Mucosa of rectum (tissue), 2 donors: ENCODE measurements at regions not wholly inside any gene's neighbourhood (a gene's known extent, or its start where the extent isn't known, plus 50 kb on each side); places are given as distances from the start of the nearest gene placed in this dataset.

Experiments
- H3K27ac ChIP-seq, 2 donors: one replicate each; pipeline ENCODE4 v1.7.0; 2013; ENCODE audit warnings: inconsistent platforms in 2 of 2, low read depth in 2 of 2, low read length in 2 of 2
- H3K27me3 ChIP-seq, 2 donors: one replicate each; pipeline ENCODE4 v1.7.0; 2013; ENCODE audit warnings: low read length in 2 of 2; ENCODE audit not compliant: control insufficient read depth in 2 of 2, insufficient read depth in 2 of 2
- H3K36me3 ChIP-seq, 2 donors: one replicate each; pipeline ENCODE4 v1.7.0; 2013; ENCODE audit warnings: low read length in 2 of 2; ENCODE audit not compliant: control insufficient read depth in 2 of 2, insufficient read depth in 2 of 2
- H3K4me1 ChIP-seq, 2 donors: one replicate each; pipeline ENCODE4 v1.7.0; 2013; ENCODE audit warnings: low read length in 2 of 2, mild to moderate bottlenecking in 1 of 2; ENCODE audit not compliant: control insufficient read depth in 2 of 2, insufficient read depth in 2 of 2
- H3K4me3 ChIP-seq, 2 donors: one replicate each; pipeline ENCODE4 v1.7.0; 2013; ENCODE audit warnings: low read length in 2 of 2
- H3K9ac ChIP-seq, 2 donors: one replicate each; pipeline ENCODE4 v1.7.0; 2013; ENCODE audit warnings: low read length in 2 of 2, low read depth in 1 of 2, mild to moderate bottlenecking in 1 of 2
- H3K9me3 ChIP-seq, 2 donors: one replicate each; pipeline ENCODE4 v1.7.0; 2013; ENCODE audit warnings: low read length in 2 of 2; ENCODE audit not compliant: control insufficient read depth in 2 of 2
- donor health status: healthy.
- donor health status: Normal muscosa, but diverticular disease.

DNA sequence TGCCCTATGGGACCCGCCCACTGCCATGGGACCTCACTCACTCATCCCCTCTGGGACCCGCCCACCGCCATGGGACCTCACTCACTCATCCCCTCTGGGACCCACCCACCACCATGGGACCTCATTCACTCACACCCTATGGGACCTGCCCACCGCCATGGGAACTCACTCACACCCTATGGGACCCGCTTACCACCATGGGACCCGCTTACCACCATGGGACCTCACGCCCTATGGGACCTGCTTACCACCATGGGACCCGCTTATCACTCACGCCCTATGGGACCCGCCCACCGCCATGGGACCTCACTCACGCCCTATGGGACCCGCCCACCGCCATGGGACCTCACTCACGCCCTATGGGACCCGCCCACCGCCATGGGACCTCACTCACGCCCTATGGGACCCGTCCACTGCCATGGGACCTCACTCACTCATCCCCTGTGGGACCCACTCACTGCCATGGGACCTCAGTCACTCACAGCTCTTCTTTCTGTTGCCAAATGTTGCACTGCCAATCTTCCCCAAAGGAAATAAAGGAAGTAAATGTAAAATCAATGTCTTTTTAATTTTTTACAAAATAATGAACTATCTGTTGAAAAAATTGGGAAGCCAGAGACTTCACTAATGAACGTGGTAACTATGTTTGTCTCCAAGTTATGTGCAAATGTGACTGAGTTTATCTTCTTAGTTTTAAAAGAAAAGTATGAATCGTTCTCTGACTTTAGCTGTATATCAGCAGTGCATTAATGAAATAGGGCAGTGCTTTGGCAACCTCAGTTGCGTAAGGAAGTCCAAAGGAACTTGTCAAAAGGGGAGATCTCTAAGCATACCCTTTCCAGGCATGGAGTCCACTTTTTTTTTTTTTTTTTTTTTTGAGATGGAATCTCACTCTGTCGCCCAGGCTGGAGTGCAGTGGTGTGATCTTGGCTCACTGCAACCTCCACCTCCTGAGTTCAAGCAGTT, 101.5 kb upstream of the MGAT5 start:
- Histone ChIP-seq H3K27me3 (no peaks in the 10 kb centered on the region), H3K9me3 (no peaks in the 10 kb centered on the region), H3K4me1 (peaks cover 12 to 15% of the 10 kb centered on the region in 2 donors), H3K4me3 (no peak overlapping the region), H3K36me3 (peaks cover 2 to 4% of the 10 kb centered on the region in 2 donors), H3K27ac (no peak overlapping the region), H3K9ac (no peak overlapping the region)

DNA sequence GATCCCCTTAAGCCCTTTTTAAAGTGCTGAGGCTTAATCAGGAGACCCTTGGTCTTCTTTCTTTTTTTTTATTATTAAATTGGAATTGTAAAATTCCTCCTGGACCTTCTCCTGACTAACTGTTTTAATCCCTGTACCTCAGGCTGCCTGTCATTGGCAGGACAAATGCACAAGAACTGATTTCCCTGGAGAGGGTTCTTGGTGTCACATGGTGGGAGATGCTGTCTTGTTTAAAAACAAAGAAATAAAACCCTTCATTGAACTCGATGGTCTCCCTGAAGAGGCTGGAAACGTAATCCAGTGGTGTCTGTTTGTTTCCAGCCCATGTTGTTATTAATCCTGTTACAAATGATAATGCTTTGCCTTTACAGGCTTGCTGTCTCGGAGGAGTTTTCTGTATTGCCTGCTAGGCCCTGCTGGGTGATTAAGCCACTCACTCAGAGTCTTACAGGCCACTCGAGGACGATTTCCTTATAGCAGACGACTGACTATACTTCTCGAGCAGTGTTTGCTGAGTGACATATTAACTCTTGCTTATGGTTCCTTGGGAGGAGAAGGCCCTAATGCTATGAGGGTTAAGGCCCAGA, 100.5 kb upstream of the MGAT5 start:
- Histone ChIP-seq H3K9me3 (no peaks in the 10 kb centered on the region), H3K36me3 (peaks cover 2 to 4% of the 10 kb centered on the region in 2 donors), H3K4me1 (peaks cover 12 to 15% of the 10 kb centered on the region in 2 donors), H3K27me3 (no peaks in the 10 kb centered on the region), H3K9ac (no peak overlapping the region), H3K4me3 (no peak overlapping the region), H3K27ac (peak overlapping the region in 1 of 2 donors; percentile 20)

DNA sequence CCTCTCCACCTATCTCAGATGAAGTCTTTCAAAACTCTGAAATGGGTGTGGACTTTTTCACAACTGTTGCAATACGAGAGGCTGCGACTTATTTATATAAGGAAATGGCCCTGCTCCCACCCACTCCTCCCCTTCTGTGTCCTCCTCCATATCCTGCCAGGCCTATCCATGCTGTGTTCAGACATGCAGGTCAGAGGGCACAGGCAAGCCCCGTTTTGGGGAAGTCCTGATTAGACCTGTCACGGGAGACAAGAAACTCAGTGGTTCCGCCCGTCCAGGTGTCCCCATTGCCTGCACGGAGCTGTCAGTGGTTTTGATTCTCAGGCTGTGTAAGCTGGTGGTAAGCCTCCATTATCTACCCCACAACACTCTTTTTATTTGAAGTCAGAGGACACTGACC, 99.6 kb upstream of the MGAT5 start:
- no peaks in the 10 kb centered on the region for H3K27me3 ChIP-seq
- peaks cover 2 to 4% of the 10 kb centered on the region in 2 donors for H3K36me3 ChIP-seq
- H3K9ac ChIP-seq, result no peak overlapping the region
- H3K9me3 ChIP-seq, result no peaks in the 10 kb centered on the region
- H3K27ac ChIP-seq, result peak overlapping the region in 1 of 2 donors; percentile 35
- H3K4me3 ChIP-seq, result no peak overlapping the region
- peaks cover 12 to 15% of the 10 kb centered on the region in 2 donors for H3K4me1 ChIP-seq

DNA sequence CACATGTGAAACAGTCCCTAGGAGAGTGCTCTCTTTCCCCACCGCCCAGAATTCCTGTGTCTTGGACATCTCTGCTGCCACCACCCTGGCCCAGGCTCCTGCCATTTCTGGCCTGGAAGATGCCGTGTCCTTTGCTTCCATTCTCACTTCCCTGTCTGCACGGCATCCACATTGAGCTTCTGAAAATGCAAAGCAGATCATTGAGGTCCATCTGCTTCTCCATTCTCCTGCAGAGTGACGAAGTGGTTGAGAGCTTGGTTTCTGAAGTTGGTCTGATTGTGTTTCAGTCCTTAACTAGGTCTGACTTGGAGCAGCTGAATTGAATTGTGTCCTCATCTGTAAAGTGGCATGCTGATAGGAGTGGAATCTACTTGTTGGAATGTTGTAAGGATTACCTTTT, 98.7 kb upstream of the MGAT5 start:
- Histone ChIP-seq H3K4me1 (peaks cover 12 to 15% of the 10 kb centered on the region in 2 donors), H3K4me3 (no peak overlapping the region), H3K27ac (no peak overlapping the region), H3K36me3 (peaks cover 2 to 4% of the 10 kb centered on the region in 2 donors), H3K9ac (no peak overlapping the region), H3K9me3 (no peaks in the 10 kb centered on the region), H3K27me3 (no peaks in the 10 kb centered on the region)

DNA sequence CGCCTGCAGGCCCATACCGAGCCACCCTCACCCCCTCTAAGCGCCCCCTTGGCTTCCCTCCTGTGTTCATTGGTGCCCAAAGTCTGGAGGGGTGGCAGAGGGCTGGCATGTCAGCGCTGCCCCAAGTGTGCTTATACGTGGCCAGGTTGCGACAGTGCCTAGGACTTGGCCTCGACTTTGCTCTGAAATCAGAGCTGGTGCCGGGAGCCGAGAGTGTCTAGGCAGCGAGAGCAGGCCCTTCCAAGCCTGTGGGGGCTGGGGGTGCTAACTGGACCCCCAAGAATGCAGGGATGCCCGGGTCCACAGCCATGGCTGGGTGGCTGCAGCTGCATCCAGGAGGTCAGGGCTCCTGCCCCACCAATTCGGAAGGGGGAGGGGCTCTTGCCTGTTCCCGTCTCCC, 95.6 kb upstream of the MGAT5 start:
- Histone ChIP-seq H3K9ac (no peak overlapping the region), H3K4me1 (peaks cover 12 to 22% of the 10 kb centered on the region in 2 donors), H3K27me3 (no peaks in the 10 kb centered on the region), H3K27ac (no peak overlapping the region), H3K9me3 (no peaks in the 10 kb centered on the region), H3K36me3 (no peaks in the 10 kb centered on the region), H3K4me3 (no peak overlapping the region)

DNA sequence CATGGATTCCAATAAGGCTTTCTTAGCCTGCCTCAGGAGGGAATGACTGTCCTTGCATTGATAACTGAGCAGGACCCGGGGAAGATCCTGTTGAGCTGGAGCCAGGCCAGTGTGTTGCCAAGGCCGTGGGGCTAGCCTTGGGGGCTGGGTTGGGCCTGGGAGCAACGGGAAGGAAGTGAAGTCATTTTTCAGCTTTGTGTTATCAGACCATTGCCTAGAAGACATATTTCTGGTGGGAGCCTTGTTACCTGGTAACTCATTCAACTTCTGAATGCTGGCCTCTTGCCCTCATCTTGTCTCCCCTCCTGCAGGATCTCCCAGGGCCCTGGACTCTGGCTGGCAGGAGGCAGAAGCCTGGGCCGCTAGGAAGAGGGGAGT, 92.7 kb upstream of the MGAT5 start:
- Histone ChIP-seq H3K36me3 (no peaks in the 10 kb centered on the region), H3K4me1 (peaks cover 0 to 7% of the 10 kb centered on the region in 2 donors), H3K9ac (no peak overlapping the region), H3K27ac (no peak overlapping the region), H3K27me3 (no peaks in the 10 kb centered on the region), H3K9me3 (no peaks in the 10 kb centered on the region), H3K4me3 (no peak overlapping the region)

DNA sequence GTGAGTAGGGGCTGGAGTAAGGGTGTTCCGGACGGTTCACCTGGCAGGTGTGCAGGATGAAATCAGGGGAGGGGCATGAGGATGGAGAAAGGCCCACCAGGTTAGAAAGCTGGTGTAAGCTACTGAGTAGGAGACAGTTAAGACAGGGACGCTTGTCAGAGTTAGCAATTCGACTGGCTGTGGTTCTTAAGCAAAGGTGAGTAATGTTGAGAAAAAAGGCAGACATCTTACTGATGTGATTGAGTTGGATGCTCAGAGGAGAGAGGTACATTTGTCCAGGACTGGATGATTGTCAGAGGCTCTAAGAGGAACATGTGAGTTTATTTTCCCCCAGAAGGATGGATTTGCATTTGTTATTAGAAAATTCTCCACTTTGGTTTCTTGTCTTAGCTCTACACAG, 90.5 kb upstream of the MGAT5 start:
- Histone ChIP-seq H3K27ac (no peak overlapping the region), H3K36me3 (no peaks in the 10 kb centered on the region), H3K27me3 (no peaks in the 10 kb centered on the region), H3K4me3 (no peak overlapping the region), H3K9ac (no peak overlapping the region), H3K9me3 (no peaks in the 10 kb centered on the region), H3K4me1 (peaks cover 0 to 7% of the 10 kb centered on the region in 2 donors)

DNA sequence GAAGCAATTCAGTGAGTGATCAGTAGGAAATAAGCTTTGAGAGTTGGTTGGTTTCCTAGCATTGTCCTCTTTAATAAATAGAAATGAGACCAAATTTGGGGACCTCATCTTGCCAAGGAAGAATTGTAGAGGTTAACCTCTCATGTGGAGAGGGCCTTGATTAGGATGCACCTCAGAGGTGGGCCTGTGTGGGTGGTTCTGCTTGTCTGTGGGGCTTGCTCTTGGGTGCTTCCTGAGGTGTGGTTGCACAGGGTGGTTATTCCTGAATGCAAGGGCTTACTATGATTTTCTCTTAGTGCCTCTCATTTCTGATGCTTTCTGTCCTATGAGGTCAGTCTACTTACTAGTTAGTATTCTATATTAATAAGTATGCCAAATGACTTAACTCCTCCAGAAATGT, 89.6 kb upstream of the MGAT5 start:
- Histone ChIP-seq H3K27ac (no peak overlapping the region), H3K4me3 (no peak overlapping the region), H3K27me3 (no peaks in the 10 kb centered on the region), H3K9me3 (no peaks in the 10 kb centered on the region), H3K4me1 (peaks cover 0 to 7% of the 10 kb centered on the region in 2 donors), H3K36me3 (no peaks in the 10 kb centered on the region), H3K9ac (no peak overlapping the region)

DNA sequence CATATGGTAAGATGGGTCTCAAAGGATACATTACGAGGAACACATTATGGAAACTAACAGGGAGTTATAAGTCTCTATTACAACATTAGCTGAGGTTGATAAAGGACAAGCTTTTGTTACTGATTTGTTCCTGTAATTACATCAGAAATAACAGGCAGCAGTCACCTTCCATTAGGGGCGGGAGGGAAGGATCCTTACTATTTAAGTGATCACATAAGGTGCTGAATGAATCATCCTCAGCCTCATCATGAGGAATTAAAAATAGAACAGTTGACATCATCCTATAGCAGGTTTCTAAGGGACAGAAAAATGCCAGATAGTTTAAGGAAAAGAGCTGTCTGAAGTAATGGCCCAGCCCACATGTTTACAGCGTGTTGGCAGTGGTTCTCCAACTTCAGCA, 86.9 kb upstream of the MGAT5 start:
- no peak overlapping the region for H3K4me3 ChIP-seq
- H3K27ac ChIP-seq, result no peak overlapping the region
- H3K36me3 ChIP-seq, result no peaks in the 10 kb centered on the region
- peaks cover 0 to 2% of the 10 kb centered on the region in 2 donors for H3K4me1 ChIP-seq
- no peak overlapping the region for H3K9ac ChIP-seq
- no peaks in the 10 kb centered on the region for H3K9me3 ChIP-seq
- no peaks in the 10 kb centered on the region for H3K27me3 ChIP-seq

DNA sequence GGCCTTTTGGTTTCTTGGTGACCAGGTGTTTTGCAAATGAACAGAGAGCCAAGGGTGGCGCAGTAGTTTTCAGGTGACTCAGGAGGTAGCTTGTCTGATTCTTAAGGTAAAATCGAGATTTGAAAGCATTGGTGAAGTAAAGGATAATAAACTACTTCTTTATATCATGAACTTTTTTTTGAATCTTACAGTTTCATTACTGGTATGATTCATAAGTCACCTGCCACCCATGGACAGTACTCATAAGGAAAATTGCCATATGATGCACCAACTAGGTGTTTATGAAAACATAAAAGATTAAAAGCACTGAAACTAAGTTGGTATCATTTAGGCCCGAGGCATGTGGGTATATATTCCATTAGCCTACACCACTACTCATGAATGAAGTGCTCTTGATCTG, 84.1 kb upstream of the MGAT5 start:
- no peaks in the 10 kb centered on the region for H3K9me3 ChIP-seq
- H3K27ac ChIP-seq, result no peak overlapping the region
- H3K36me3 ChIP-seq, result no peaks in the 10 kb centered on the region
- no peak overlapping the region for H3K4me3 ChIP-seq
- H3K4me1 ChIP-seq, result peaks cover 11 to 24% of the 10 kb centered on the region in 2 donors
- H3K9ac ChIP-seq, result no peak overlapping the region
- H3K27me3 ChIP-seq, result no peaks in the 10 kb centered on the region
